ENCODE measurements at regions not wholly inside any gene's neighbourhood (a gene's known extent, or its start where the extent isn't known, plus 50 kb on each side); places are given as distances from the start of the nearest gene placed in this dataset.

GRCh38 chr6:91240878-91241603 lies 654.2 kb upstream of the MAP3K7 start:
- no peak overlapping the region for H3K4me3 ChIP-seq (replicated peaks; ENCODE audit: insufficient read depth, low read length)
- no peaks in the 10 kb centered on the region for H3K27me3 ChIP-seq (ENCODE audit: insufficient read depth, poor library complexity, severe bottlenecking)
- H3K27ac ChIP-seq (replicated peaks): no peak overlapping the region
- no peak for DNase-seq (ENCODE audit: low read depth in 1 of 2, low spot score in 1 of 2)
- no peak for TF ChIP-seq CTCF (IDR thresholded peaks at IDR 0.05; ENCODE audit: insufficient read depth, low read length)
- TF ChIP-seq REST (IDR thresholded peaks at IDR 0.05; ENCODE audit: insufficient replicate concordance, low read depth): no peak
- peak; percentile 45; the same call in 1 of the 2 replicates for TF ChIP-seq SPI1 (IDR thresholded peaks at IDR 0.05; ENCODE audit: borderline replicate concordance, low read depth)

GRCh38 chr6:91221072-91221720 lies 634.3 kb upstream of the MAP3K7 start:
- H3K27me3 ChIP-seq (ENCODE audit: insufficient read depth, poor library complexity, severe bottlenecking): peaks cover 2% of the 10 kb centered on the region
- H3K4me3 ChIP-seq (replicated peaks; ENCODE audit: insufficient read depth, low read length): no peak overlapping the region
- no peak for TF ChIP-seq CTCF (IDR thresholded peaks at IDR 0.05; ENCODE audit: insufficient read depth, low read length)
- no peak for TF ChIP-seq GABPA (IDR thresholded peaks at IDR 0.05; ENCODE audit: low read depth)
- no peak for TF ChIP-seq SPI1 (IDR thresholded peaks at IDR 0.05; ENCODE audit: borderline replicate concordance, low read depth)
- no peak for TF ChIP-seq POLR2AphosphoS5 (IDR thresholded peaks at IDR 0.05; ENCODE audit: low read depth)
- no peak for TF ChIP-seq REST (IDR thresholded peaks at IDR 0.05; ENCODE audit: insufficient replicate concordance, low read depth)
- H3K27ac ChIP-seq (replicated peaks): no peak overlapping the region
- DNase-seq (ENCODE audit: low read depth in 1 of 2, low spot score in 1 of 2): peak in 1 of 2 experiments; percentile 48

- no peak for TF ChIP-seq SPI1 (IDR thresholded peaks at IDR 0.05; ENCODE audit: borderline replicate concordance, low read depth)
- TF ChIP-seq GABPA (IDR thresholded peaks at IDR 0.05; ENCODE audit: low read depth): no peak
- TF ChIP-seq POLR2AphosphoS5 (IDR thresholded peaks at IDR 0.05; ENCODE audit: low read depth): no peak
- TF ChIP-seq CTCF (IDR thresholded peaks at IDR 0.05; ENCODE audit: insufficient read depth, low read length): no peak
- TF ChIP-seq REST (IDR thresholded peaks at IDR 0.05; ENCODE audit: insufficient replicate concordance, low read depth): no peak
- Histone ChIP-seq H3K4me3 (replicated peaks; ENCODE audit: insufficient read depth, low read length) (no peak overlapping the region), H3K27ac (replicated peaks) (no peak overlapping the region), H3K27me3 (ENCODE audit: insufficient read depth, poor library complexity, severe bottlenecking) (no peaks in the 10 kb centered on the region)
- peak in 1 of 2 experiments; percentile 5 for DNase-seq (ENCODE audit: low read depth in 1 of 2, low spot score in 1 of 2)
Measured at GRCh38 chr6:91213229-91213901, 626.5 kb upstream of the MAP3K7 start.
